ENCODE measurements at regions not wholly inside any gene's neighbourhood (a gene's known extent, or its start where the extent isn't known, plus 50 kb on each side); places are given as distances from the start of the nearest gene placed in this dataset.

DNA sequence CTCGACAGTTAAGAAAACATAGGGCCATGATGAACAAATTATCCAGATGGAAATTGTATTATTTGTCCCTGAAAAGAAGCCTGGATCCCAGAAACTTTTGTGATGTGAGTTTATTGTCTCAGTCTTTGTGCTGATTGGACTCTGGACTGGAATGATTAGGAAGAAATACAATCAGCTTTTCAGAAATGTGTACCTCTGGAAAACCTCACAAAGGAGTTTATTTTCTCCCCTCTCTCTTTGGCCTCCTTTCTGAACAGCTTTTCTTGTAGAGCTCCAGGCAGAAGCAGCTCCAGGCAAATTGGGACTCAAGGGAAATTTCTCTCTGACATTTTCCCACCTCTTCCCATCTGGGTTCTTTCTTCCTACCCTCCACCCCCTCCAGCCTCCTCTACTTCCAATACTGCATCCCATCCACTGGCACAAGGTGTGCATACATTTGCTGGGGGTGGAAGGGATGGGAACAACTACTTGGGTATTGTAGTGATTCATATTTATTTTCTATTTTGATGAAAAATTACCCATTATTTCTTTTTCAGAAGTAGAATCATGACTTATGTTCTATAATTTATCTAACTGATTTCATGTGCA, 119.7 kb downstream of the CD47 start:
- no peak for DNase-seq (ENCODE audit: low read depth in 4 of 4, low spot score in 2 of 4)

DNA sequence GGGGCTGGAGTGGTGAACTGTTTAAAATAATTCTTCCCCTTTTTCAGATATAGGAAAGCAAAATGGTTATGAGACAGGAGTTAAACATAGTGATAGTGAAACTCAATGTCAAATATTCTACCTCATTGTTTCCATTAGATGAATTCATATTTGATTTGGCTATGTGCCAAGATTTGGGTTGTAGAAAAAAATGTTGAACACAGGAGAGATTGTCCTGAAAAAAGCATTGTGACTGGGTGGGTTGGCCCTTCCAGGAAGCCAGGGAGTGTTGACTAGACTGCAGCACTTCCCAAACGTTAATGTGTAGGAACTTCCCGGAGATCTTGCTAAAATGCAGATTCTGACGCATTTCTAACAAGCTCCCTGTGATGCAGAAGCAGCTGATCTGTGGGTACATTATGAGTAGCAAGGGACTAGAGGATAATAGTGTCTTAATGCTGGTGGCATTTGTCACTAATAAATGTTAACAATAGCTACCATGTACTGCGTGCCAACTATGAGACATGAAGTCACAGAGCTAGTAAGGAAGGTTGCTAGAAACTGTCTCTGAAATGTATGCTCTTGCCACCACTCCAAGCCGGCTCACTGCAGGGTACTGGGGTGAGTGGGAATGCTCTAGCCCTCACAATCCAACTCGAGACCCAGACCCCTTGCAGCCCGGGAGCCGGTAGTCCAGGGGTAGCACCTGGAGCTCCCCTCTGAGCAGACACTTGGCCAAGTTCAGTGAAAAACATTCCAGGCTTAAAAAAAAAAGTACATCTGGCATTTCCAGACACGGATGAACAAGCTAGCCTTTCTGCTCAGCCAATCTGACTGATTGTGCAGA, 120.6 kb downstream of the CD47 start:
- DNase-seq (ENCODE audit: low read depth in 4 of 4, low spot score in 2 of 4), result no peak

DNA sequence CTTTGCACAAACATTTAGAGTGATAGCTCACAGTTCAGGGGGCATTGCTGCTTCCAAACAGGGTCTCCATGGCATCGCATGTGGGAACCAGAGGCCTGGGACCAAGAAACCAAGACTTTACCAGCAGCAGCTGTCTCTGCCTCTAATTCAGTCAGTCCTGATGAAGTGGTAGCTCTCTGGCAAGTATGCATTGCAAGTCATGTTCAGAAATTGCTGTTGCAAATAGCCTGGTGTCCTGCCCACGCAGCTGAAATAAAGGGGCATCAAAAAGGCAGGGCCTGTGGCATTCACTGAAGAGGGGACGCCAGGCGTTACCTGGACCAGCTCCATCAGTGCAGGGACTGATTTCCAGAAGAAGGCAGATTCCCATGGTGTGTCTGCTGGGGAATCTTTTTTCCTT, 121.3 kb downstream of the CD47 start:
- no peak for DNase-seq (ENCODE audit: low read depth in 4 of 4, low spot score in 2 of 4)

DNA sequence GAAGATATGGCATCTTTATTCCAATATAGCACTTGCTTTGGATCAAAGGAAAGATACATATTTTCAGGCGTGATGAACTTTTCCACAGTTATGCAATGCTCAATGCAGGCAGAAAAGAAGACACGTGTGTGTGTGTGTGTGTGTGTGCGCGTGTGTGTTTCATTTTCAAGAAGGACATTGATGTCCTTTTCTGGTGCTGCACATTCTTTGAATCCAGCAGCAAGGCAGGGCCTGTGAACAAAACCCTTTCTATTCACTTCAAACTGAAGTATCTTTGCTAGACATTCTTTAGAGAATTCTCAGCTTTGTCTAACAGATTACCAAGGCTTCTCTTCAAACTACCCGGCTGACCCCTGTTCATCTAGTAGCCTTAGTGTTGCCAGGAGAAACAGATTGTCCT, 124.6 kb downstream of the CD47 start:
- no peak for DNase-seq (ENCODE audit: low read depth in 4 of 4, low spot score in 2 of 4)

DNA sequence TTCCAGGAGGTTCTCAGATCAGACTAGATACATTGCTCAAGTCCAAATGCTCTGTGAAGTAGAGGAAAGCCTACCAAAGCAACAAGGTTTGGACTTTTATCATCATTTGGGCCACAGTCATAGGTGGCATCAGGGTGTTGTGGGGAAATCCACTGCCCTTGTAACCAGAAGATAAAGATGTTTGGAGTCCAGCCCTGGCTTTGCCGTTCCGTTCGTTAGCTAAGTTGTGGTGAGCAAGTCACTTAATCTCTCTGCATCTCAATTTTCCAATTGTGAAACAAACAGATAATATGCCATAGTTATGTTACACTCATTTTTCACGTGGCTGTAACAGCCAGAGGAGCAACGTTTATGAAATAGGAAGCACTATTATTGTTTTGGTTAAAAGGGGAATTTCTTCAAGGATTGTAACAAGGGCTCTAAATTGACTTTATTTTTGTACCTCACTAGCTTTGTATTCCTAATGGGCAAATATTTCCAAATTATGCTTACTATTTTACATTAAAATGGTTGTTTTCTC, 125.6 kb downstream of the CD47 start:
- no peak for DNase-seq (ENCODE audit: low read depth in 4 of 4, low spot score in 2 of 4)

DNA sequence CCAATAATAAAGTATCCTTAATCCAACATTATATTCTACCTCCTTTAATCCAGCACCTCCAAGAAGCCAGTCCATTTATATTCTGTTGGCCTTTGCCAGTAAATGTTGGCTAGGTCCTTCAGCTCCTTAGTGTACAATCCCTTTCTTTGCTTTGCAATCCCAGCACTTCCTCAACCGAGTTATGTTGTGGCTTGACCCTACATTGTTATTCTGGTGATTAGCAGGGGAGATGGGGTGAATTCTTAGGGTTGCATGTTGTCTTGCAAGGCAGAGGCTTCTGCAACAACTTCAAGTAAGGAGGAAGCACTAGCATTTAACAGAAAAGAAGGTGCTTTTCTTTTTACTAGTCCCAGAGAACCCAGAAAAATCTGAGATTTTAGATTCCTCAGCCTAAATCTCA, 127.2 kb downstream of the CD47 start:
- no peak for DNase-seq (ENCODE audit: low read depth in 4 of 4, low spot score in 2 of 4)

DNA sequence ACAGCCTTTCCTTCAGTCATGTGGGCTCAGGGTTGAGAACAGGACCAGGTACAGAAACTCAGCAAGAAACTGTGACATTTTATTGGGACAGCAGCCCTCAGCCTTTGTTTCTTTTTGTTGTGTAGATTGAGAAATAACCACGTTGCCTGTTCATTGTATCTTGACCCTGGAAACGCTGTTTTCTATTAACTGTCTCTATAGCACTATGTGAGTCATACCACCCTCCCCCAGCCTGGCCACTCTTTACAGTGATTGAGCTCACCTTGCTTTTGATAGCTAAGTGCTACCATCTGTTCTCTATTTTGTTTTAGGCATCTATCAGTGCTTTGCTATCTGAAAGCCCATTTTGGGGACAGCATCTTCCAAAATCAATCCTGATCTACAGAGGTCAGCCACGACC, 127.9 kb downstream of the CD47 start:
- no peak for DNase-seq (ENCODE audit: low read depth in 4 of 4, low spot score in 2 of 4)

DNA sequence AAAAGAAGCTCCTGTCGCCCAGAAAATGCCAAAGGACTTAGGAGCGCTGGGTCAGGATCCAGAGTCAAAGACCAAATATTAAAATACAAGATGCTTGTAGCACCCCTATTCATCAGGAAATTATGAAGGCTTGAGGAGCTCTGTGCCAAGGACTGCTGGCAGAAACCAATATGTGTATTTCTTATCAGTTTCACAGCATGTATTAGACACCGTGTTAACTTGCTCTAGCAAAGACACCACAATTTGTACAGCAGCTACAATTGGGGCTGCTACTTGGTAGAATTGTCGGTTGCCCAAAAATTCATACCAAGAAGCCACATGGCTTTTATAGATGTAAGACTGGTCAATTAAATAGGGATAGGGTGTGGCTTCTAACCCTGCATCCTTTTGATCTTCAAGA, 128.8 kb downstream of the CD47 start:
- DNase-seq (ENCODE audit: low read depth in 4 of 4, low spot score in 2 of 4), result no peak

DNA sequence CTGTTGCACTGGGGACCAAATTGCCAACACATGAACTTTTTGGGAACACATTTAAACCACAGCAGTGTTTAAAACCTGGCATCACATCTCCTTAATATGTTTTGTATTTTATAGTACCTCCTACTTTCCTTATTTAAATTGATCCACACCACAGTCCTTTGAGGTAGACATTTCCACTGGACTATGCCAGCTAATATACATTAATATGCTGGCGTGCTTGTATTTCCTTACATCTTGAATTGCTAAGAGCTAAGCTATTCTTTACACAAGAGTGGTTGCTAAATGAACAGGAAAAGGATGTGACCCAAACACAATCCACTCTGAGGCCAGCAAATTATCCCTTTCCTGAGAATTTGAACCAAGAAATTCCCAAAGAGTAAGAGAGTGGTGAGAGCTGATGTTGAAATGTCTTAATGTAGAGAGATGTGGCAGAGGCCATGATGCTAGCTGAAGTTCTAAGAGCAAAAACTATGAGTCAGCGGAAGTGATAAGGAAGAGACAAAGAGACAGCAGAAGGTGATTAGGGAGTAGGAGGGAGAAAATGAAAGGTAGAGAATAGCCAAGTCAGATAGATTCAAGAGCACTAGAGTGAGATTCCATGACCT, 131.2 kb downstream of the CD47 start:
- DNase-seq (ENCODE audit: low read depth in 4 of 4, low spot score in 2 of 4), result no peak

DNA sequence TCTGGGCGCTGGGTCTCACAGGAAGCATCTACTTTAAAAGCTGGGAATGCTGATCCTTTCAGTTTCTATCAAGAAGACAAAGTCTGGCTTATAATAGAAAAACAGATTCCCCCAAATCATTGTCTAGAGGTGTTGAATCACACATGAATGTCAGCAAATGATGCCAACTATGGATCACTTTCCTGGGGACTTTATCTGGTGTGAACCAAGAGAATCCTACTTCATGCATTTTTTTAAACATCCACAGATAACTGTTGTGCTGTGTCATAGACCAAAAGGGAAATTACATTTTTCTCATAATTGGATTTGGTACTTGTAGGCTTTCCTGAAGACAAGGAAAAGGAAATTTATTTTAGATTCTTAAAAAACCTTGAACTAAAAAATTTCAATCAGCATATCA, 132.7 kb downstream of the CD47 start:
- DNase-seq (ENCODE audit: low read depth in 4 of 4, low spot score in 2 of 4), result no peak

DNA sequence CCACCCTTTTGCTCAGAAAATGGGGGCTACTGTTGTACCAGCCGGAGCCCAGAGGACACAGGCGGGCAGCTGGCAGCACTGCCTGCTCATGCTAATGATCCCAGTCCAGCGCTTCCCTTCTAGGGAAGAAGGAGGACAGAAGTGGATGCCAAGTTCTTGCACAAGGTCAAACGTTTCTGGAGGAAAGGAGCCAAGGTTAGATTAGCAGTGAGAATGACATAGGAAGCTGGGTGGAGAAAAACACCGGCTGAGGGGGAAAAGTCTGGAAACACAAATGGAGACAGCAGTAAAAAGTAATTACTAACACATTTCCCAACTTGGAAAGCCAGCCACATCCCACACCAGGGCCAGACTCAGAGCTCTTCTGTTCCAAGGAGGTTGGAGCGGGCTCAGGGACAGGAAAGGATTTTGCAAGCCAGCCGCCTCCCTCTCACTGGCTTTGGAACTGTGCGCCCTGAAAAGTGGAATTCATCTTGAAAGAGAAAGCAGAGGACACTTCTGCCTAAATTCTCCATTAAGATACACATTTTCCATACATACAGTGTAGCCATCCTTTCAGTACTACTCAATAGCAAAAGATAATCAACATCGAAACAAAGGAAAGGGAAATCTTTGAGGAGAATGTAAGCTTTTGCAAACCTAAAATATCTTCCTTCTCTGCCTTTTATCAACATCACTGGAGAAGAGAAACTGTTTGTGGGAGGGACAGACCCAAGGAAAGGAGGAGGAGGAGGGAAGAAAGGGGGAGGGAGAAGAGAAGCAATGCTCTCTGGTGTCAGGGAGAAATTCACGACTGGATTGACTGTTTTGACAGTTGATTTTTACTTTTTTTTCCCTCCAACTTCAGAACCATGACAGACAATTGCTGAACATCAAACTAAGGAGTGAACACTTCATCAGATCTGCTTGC, 133.6 kb downstream of the CD47 start:
- no peak for DNase-seq (ENCODE audit: low read depth in 4 of 4, low spot score in 2 of 4)

DNA sequence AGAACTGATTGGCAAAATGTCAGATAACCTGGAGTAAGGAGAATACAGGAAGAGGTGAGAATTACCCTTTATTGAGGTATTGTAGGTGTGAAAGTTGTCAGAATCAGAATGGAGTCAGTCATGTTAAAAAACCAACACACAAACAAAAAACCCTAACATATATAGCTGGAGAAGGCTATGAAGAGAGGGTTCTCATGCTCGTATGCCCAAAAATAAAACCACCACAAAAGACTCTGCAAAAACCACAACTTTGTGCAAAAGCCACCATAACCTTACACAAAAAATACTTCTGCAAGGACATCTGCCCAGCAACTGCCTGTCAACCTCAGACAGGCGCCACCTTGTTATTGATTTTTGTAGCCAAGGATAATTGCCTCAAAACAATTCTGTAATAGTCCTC, 136.0 kb downstream of the CD47 start:
- no peak for DNase-seq (ENCODE audit: low read depth in 4 of 4, low spot score in 2 of 4)

DNA sequence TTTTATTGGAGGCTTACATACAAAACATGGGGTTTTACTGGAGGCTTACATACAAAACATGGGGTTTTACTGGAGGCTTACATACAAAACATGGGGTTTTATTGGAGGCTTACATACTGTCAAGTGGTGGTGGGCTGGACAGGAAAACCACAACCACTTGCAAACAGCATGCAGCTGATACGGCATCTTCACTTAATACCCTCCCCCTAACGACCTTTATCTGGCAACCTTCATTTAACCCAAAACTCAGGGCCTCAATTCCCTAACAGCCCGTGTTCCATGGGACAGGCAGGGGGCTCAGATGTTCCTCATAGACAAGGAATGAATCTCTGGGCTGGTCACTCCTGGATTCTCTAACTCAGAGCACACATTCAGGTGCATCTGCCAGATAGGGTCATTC, 137.1 kb downstream of the CD47 start:
- no peak for DNase-seq (ENCODE audit: low read depth in 4 of 4, low spot score in 2 of 4)

DNA sequence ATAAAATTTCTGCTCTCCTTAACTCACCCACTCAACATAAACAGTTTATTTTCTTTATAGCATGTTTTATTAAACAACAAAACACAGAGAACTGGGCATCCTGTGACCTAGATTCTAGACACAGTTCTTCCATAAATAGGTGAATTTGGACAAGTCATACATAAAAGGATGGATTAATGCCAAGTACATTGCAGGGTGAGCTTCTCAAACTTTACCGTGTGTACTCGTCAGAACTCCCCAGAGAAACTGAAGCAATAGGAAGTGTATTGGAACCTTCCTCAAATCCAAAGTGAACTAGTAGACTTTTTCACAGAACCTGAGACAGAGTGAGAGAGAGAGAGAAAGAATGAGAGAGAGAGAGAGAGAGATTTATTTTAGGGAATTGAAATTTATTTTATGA, 139.7 kb downstream of the CD47 start:
- DNase-seq (ENCODE audit: low read depth in 4 of 4, low spot score in 2 of 4), result no peak

DNA sequence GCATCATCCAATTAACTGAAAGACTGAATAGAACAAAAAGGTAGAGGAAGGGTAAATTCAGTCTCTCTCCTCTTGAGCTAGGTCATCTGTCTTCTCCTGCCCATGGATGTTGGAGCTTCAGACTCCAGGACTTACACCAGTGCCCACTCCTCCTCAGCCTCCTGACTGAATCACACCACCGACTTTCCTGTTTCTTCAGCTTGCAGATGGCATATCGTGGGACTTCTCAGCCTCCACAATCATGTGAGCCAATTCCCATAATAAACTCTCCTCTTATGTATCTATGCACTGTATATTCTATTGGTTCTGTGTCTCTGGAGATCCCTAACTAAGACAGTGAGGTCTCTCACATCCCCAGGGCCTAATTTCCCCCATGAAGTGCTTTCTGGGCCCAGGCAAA, 140.4 kb downstream of the CD47 start:
- DNase-seq (ENCODE audit: low read depth in 4 of 4, low spot score in 2 of 4), result no peak

DNA sequence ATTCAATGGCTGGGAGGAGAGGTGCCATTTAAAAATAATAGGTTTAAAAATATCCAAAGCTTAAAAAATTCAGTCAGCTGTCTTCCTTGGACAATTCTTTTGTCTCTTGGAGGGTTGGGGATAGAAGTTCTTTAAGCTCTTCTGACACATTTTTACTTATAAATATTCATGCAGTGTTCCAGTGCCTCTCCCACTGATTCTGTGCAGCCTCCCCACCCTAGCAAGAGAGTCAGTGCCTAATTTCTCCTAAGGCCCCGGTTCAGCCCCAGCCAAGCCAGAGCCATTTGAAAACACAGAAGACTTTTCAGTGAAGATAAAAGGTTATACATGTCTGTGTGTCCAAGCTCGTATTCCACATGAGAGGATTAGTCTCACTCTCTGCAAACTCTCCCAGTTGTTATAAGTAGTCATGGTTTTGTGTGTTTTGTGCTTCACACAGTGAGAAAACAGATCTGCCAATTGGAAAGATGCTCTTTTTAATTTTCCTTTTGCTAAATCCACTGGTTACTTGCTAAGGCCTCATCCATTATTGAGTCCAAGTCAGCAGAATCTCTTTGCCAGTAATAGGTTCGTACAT, 141.3 kb downstream of the CD47 start:
- no peak for DNase-seq (ENCODE audit: low read depth in 4 of 4, low spot score in 2 of 4)

DNA sequence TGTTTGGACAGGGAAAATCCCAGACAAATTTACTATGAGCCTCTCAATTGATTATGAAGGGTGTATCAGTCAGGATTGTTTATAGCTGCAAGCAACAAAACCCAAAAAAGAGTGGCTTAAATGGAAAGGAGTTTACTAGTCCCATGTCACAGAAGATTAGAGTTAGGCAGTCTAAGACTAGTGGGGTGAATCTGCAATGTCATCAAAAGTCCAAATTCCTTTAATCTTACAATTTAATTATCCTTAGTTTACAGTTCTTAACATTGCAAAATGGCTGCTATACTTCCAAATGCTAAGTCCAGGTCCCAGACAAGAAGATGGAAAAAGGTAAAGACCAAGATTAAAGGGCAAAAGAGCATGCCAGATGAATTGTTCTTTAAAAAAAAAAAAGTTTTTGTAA, 143.6 kb downstream of the CD47 start:
- no peak for DNase-seq (ENCODE audit: low read depth in 4 of 4, low spot score in 2 of 4)

DNA sequence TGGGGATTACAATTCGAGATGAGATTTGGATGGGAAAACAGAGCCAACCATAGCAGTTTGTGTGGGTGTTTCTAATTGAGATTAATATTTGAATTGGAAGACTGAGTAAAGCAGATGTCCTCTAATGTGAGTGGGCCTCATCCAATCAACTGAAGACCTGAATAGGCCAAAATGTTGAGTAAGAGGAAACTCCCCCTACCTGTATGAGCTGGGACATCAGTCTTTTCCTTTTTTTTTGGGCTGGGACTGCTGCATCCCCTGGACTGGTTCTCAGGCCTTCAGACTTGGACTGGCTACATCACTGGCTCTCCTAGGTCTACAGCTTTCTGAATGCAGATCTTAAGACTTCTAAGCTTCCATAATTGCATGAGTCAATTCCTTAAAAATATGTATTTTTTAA, 144.1 kb downstream of the CD47 start:
- DNase-seq (ENCODE audit: low read depth in 4 of 4, low spot score in 2 of 4), result no peak

DNA sequence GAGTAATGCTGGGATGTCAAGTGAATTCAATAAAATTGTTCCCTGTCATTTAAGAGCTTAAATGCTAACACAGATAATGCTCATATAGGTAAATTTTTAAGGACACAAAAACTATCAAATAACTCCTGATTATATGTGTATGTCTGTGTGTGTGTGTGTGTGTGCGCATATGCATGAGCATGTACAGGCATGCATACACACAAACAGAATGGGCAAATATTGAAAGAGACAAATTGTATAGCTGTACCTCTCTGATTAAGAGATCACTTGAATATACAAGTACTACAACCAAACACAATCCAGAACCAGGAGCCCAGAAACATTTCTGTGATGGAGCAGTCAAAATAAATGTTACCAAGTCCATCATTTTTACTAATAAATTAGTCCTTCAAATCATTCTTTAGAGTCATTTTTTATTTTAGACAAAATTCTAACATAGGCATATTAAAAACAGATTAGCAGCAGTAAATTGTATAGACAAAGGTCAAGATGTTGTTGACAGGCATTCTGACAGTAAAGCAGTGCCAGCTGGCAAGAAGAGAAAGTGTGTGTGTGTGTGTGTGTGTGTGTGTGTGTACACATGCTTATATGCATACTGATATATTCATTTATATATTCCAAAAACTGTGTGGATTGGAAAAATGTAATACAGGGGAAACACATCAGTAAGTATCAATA, 145.3 kb downstream of the CD47 start:
- DNase-seq (ENCODE audit: low read depth in 4 of 4, low spot score in 2 of 4), result no peak
